Naive B cell (primary cell): ENCODE measurements at regions not wholly inside any gene's neighbourhood (a gene's known extent, or its start where the extent isn't known, plus 50 kb on each side); places are given as distances from the start of the nearest gene placed in this dataset.

Experiments used
- ATAC-seq, 2 donors: fragments of 150-1000 bp; cut with Tn5 transposase; 2 replicates each; pipeline ENCODE4 v1.10.0; 2021; ENCODE audit warnings: low read depth in 2 of 2, mild to moderate bottlenecking in 2 of 2, moderate library complexity in 2 of 2
- DNase-seq: peaks from one replicate; pipeline ENCODE4 v3.0.0; 2022
- H3K27ac Mint-ChIP-seq, 6 donors: one replicate each; pipeline ENCODE4 v1.8.0; 2020 to 2022; ENCODE audit warnings: mild to moderate bottlenecking in 6 of 6, mixed read lengths in 6 of 6, moderate library complexity in 5 of 6, inconsistent platforms in 2 of 6
- H3K27me3 Mint-ChIP-seq, 3 donors: one replicate each; pipeline ENCODE4 v1.8.0; 2021 to 2022; ENCODE audit warnings: mixed read lengths in 3 of 3, mild to moderate bottlenecking in 1 of 3
- H3K36me3 Mint-ChIP-seq, 2 donors: one replicate each; pipeline ENCODE4 v1.8.0; 2020 to 2022; ENCODE audit warnings: mixed read lengths in 2 of 2, inconsistent platforms in 1 of 2, mild to moderate bottlenecking in 1 of 2
- H3K4me1 Mint-ChIP-seq, 3 donors: one replicate each; pipeline ENCODE4 v1.8.0; 2020 to 2022; ENCODE audit warnings: mixed read lengths in 3 of 3, inconsistent platforms in 1 of 3, mild to moderate bottlenecking in 1 of 3, moderate library complexity in 1 of 3
- H3K4me3 Mint-ChIP-seq, 8 donors: one replicate each; pipeline ENCODE4 v1.8.0; 2020 to 2022; ENCODE audit warnings: mild to moderate bottlenecking in 8 of 8, mixed read lengths in 8 of 8, moderate library complexity in 8 of 8, inconsistent platforms in 2 of 8
- H3K9me3 Mint-ChIP-seq, 7 donors: one replicate each; pipeline ENCODE4 v1.8.0; 2020 to 2022; ENCODE audit warnings: mixed read lengths in 7 of 7, mild to moderate bottlenecking in 5 of 7, inconsistent platforms in 2 of 7, moderate library complexity in 1 of 7

DNA sequence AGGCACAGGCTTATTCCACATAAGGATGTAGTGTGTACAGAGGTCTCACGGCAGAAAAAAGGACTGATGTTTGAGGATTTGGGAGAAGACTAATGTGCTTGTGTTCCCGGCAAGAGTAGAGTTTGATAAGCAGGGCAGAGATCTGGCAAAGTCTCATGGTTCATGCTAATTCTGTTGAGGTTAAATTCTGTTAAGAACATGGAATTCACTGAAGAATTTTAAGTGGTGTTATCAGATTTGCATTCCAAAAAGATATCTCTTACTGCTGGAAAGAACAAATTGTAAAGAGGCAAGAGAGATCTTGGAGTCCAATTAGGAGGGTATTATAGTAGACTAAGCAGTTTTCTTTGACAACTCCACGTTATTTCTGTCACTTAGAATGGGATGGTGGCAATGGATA, 348.3 kb downstream of the TDRD3 start:
- Mint-ChIP-seq H3K4me3 (no peak overlapping the region), H3K4me1 (no peaks in the 10 kb centered on the region), H3K9me3 (peaks cover 5 to 13% (median 9%) of the 10 kb centered on the region in 7 donors), H3K27ac (no peak overlapping the region), H3K36me3 (no peaks in the 10 kb centered on the region), H3K27me3 (no peaks in the 10 kb centered on the region)
- DNase-seq (no peak), ATAC-seq (no peak)

- H3K36me3 Mint-ChIP-seq: no peaks in the 10 kb centered on the region
Observed at GRCh38 chr13:60733933-60734332, 336.9 kb downstream of the TDRD3 start.

DNA sequence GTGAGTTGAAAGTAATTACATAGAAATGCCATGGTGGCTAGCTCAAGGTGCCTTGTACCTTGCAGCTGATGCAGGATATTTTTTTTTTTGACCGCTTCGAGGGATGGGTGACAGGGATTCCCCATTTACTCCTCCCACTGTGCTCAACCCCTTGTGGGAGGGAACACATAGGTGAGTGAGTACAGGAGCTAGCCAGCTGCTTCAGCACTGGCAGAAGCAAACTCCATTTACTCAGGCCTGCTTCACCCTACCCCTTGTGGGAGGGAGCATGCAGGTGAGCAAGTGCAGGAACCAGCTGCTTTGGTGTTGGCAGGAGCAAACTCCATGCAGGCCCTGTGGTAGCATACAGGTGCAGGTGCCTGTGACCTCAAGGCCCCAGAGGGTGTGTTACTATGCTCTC, 330.1 kb downstream of the TDRD3 start:
- Mint-ChIP-seq H3K27me3 (no peaks in the 10 kb centered on the region), H3K4me1 (no peaks in the 10 kb centered on the region)
- no peak for ATAC-seq

More at GRCh38 chr13:60733933-60734332, 336.9 kb downstream of the TDRD3 start:
- Mint-ChIP-seq H3K27me3 (no peaks in the 10 kb centered on the region), H3K4me1 (no peaks in the 10 kb centered on the region), H3K27ac (no peak overlapping the region), H3K4me3 (no peak overlapping the region), H3K9me3 (peaks cover 0 to 12% (median 3%) of the 10 kb centered on the region in 7 donors)
- ATAC-seq: no peak
- DNase-seq: no peak

DNA sequence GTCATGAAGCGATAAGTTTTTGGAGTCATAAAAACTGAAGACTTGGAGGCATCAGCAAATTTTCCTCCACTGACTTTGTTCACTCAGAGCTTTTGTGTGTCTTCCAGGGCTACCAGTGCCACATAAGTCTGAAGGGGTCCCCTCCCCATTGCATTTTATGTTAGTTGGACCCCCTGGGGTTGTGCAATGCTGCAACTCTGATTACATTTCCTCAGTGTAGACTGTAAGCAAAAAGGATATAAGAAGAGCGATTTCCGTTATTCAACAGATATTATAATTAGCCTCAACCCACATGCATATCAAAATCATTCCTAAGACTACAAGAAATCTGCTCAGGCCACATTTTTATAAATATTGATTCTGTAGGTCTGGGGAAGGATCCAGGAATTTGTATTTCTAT, 324.0 kb downstream of the TDRD3 start:
- Mint-ChIP-seq H3K4me1 (no peaks in the 10 kb centered on the region), H3K36me3 (no peaks in the 10 kb centered on the region), H3K27ac (no peak overlapping the region), H3K9me3 (peaks cover 0 to 8% (median 4%) of the 10 kb centered on the region in 7 donors), H3K27me3 (no peaks in the 10 kb centered on the region), H3K4me3 (no peak overlapping the region)
- ATAC-seq (no peak), DNase-seq (no peak)

More for the DNA sequence above, 330.1 kb downstream of the TDRD3 start:
- H3K27ac Mint-ChIP-seq: no peak overlapping the region
- no peak for DNase-seq
- H3K9me3 Mint-ChIP-seq: peaks cover 0 to 5% (median 0%) of the 10 kb centered on the region in 7 donors
- H3K4me3 Mint-ChIP-seq: no peak overlapping the region
- H3K36me3 Mint-ChIP-seq: no peaks in the 10 kb centered on the region

DNA sequence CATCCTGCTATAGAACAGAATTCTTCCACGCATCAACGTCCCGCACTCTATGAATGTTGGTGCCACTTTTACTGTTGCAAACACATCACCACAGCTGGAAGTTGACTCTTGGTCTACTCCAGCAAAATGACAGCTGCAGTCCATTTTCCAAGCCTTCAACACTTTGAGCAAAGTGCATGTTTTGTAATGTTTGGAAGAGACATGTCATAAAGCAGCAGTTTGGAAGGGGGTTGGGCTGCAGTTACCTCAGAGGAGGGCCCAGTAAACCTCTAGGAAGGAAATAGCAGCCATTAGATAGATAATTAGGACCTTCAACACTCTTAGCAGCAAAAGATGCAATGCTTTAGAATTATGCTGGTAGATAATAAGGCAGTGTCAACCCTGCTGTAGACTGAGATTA, 323.6 kb downstream of the TDRD3 start:
- H3K9me3 Mint-ChIP-seq: peaks cover 0 to 8% (median 4%) of the 10 kb centered on the region in 7 donors
- H3K4me1 Mint-ChIP-seq: no peaks in the 10 kb centered on the region
- H3K4me3 Mint-ChIP-seq: no peak overlapping the region
- H3K36me3 Mint-ChIP-seq: no peaks in the 10 kb centered on the region
- no peaks in the 10 kb centered on the region for H3K27me3 Mint-ChIP-seq
- ATAC-seq (no peak), DNase-seq (no peak)
- H3K27ac Mint-ChIP-seq: no peak overlapping the region

DNA sequence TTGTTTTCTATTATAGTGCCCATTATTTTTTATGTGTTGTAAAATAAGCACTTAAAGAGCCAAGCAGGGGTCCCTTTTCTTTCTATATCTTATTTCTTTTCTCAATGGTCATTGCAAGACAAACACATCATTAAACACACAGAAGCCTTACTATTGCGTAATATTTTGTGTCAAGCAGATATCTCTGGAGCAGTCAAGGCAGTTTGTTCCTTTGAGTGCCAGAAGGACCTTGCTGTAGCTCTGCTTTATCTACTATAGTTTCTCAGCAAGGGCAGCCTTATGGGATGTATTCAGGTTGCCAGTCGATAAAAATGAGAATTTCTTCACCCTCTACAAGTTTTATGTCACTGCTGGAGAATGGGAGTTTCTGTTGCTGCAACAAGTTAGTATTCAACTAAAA, 319.3 kb downstream of the TDRD3 start:
- Mint-ChIP-seq H3K9me3 (peaks cover 0 to 7% (median 2%) of the 10 kb centered on the region in 7 donors), H3K4me1 (no peaks in the 10 kb centered on the region), H3K27me3 (no peaks in the 10 kb centered on the region), H3K36me3 (no peaks in the 10 kb centered on the region), H3K27ac (no peak overlapping the region), H3K4me3 (no peak overlapping the region)
- DNase-seq (no peak), ATAC-seq (no peak)

DNA sequence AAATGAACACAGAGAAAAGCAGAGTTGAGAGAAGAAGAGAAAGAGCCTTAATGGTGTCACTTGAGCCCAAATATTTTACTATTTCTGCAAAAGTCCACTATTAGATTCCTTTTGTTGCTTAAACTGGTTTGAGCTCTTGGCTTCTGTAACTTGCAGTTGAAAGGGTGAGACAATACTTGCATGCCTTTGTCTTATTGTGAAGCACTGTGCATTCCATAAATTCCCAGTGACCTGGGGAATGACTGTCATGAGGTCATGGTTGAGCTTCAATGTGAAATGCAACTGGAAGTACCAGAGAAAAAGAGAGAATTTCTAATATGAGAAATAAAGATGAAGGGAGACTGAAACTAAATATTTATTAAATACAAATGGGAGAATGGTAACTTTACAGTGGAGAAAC, 310.9 kb downstream of the TDRD3 start:
- Mint-ChIP-seq H3K4me1 (no peaks in the 10 kb centered on the region), H3K36me3 (no peaks in the 10 kb centered on the region), H3K27me3 (no peaks in the 10 kb centered on the region)

DNA sequence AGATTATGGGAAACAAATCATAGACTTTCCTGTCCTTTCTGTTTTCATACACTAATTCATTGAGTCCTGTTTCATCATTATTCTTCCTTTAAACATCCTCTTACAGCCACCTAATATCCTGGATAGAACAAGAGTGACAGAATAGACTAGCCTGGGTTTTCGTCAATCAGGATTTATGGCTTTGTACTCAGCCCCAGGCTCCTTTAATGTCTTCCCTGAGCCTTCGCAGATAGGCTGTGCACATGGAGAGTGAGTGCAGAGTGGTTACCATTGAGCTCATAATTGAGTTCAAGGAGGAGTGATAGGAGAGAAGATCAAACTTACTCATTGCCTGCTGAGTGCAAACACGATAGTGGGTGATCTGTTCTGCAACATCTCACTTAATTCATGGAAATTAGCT, 304.9 kb downstream of the TDRD3 start:
- no peaks in the 10 kb centered on the region for H3K36me3 Mint-ChIP-seq

More for the DNA sequence above, 310.9 kb downstream of the TDRD3 start:
- DNase-seq (no peak), ATAC-seq (no peak)
- Mint-ChIP-seq H3K9me3 (peaks cover 0 to 14% (median 1%) of the 10 kb centered on the region in 7 donors), H3K4me3 (no peak overlapping the region), H3K27ac (no peak overlapping the region)

GRCh38 chr13:60700994-60701393, 304.0 kb downstream of the TDRD3 start:
- ATAC-seq (no peak), DNase-seq (no peak)
- Mint-ChIP-seq H3K4me3 (no peak overlapping the region), H3K27me3 (peaks cover 0 to 4% (median 0%) of the 10 kb centered on the region in 3 donors), H3K36me3 (no peaks in the 10 kb centered on the region), H3K9me3 (peaks cover 0 to 10% (median 3%) of the 10 kb centered on the region in 7 donors), H3K27ac (no peak overlapping the region), H3K4me1 (no peaks in the 10 kb centered on the region)

More for the DNA sequence above, 304.9 kb downstream of the TDRD3 start:
- no peak for ATAC-seq
- Mint-ChIP-seq H3K27me3 (peaks cover 0 to 4% (median 0%) of the 10 kb centered on the region in 3 donors), H3K4me3 (no peak overlapping the region), H3K9me3 (peaks cover 0 to 10% (median 3%) of the 10 kb centered on the region in 7 donors), H3K4me1 (no peaks in the 10 kb centered on the region), H3K27ac (no peak overlapping the region)
- DNase-seq: no peak

DNA sequence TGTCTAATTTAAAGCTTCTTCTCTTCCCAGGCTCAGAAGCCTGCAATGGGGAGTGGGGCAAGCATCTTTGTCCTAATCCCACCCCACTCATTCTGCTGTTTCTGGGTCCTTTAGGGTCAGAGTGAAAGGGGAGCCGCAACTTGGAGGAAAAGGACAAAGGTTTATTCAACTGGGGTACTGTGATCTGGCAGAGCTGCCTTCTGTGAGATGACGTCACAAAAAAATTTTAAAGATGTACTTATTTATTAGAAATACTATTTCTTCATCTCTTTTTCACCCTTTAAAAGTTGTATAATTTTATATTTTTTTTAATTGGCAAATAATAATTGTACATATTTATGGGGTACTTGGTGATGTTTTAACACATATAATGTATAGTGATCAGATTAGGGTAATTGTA, 302.6 kb downstream of the TDRD3 start:
- H3K36me3 Mint-ChIP-seq: no peaks in the 10 kb centered on the region
- H3K27me3 Mint-ChIP-seq: peaks cover 0 to 4% (median 0%) of the 10 kb centered on the region in 3 donors
- no peak for DNase-seq
- no peak overlapping the region for H3K4me3 Mint-ChIP-seq
- no peak overlapping the region for H3K27ac Mint-ChIP-seq
- H3K4me1 Mint-ChIP-seq: no peaks in the 10 kb centered on the region
- no peak for ATAC-seq
- H3K9me3 Mint-ChIP-seq: peaks cover 0 to 9% (median 3%) of the 10 kb centered on the region in 7 donors

GRCh38 chr13:60696602-60697001, 299.6 kb downstream of the TDRD3 start:
- Mint-ChIP-seq H3K36me3 (no peaks in the 10 kb centered on the region), H3K9me3 (peaks cover 0 to 5% (median 2%) of the 10 kb centered on the region in 7 donors), H3K4me1 (no peaks in the 10 kb centered on the region), H3K27ac (peak overlapping the region in 2 of 6 donors; percentile 1 to 82), H3K27me3 (peaks cover 0 to 4% (median 0%) of the 10 kb centered on the region in 3 donors), H3K4me3 (no peak overlapping the region)
- ATAC-seq: no peak
- DNase-seq: no peak

DNA sequence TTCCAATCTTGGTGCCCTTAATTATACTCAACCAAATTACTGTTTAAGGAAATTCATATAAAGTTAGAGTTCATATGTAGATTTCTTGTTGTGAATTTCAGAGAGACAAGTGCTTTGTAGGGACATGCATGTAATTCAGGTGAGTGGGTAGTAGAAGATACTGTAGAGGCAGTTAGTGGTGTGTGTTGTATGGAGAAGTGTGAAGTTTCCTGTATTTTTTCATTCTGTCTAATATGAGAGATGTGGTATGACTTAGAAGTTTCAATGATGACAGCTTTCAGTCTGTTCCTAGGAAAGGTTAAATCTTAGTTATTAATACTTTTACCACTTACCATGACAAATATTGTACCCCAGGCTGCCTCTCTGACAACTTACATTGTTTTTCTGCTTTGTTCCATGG, 294.2 kb downstream of the TDRD3 start:
- no peak overlapping the region for H3K4me3 Mint-ChIP-seq
- ATAC-seq (no peak), DNase-seq (no peak)
- H3K27me3 Mint-ChIP-seq: no peaks in the 10 kb centered on the region
- no peaks in the 10 kb centered on the region for H3K4me1 Mint-ChIP-seq
- no peaks in the 10 kb centered on the region for H3K36me3 Mint-ChIP-seq
- H3K9me3 Mint-ChIP-seq: peaks cover 0 to 13% (median 6%) of the 10 kb centered on the region in 7 donors
- H3K27ac Mint-ChIP-seq: no peak overlapping the region

- Mint-ChIP-seq H3K36me3 (no peaks in the 10 kb centered on the region), H3K9me3 (peaks cover 0 to 13% (median 6%) of the 10 kb centered on the region in 7 donors), H3K27ac (no peak overlapping the region), H3K4me3 (no peak overlapping the region), H3K4me1 (no peaks in the 10 kb centered on the region), H3K27me3 (no peaks in the 10 kb centered on the region)
- no peak for ATAC-seq
- DNase-seq: no peak
Observed at GRCh38 chr13:60690604-60691003, 293.6 kb downstream of the TDRD3 start.

GRCh38 chr13:60689571-60689970, 292.6 kb downstream of the TDRD3 start:
- Mint-ChIP-seq H3K4me1 (no peaks in the 10 kb centered on the region), H3K27me3 (no peaks in the 10 kb centered on the region), H3K27ac (no peak overlapping the region), H3K36me3 (no peaks in the 10 kb centered on the region), H3K9me3 (peaks cover 0 to 13% (median 6%) of the 10 kb centered on the region in 7 donors), H3K4me3 (no peak overlapping the region)
- ATAC-seq: no peak
- DNase-seq: no peak

GRCh38 chr13:60689076-60689475, 292.1 kb downstream of the TDRD3 start:
- H3K9me3 Mint-ChIP-seq: peaks cover 0 to 13% (median 6%) of the 10 kb centered on the region in 7 donors
- no peaks in the 10 kb centered on the region for H3K4me1 Mint-ChIP-seq
- H3K4me3 Mint-ChIP-seq: no peak overlapping the region
- H3K27me3 Mint-ChIP-seq: no peaks in the 10 kb centered on the region
- no peaks in the 10 kb centered on the region for H3K36me3 Mint-ChIP-seq
- DNase-seq: no peak
- no peak overlapping the region for H3K27ac Mint-ChIP-seq
- no peak for ATAC-seq
